Common myeloid progenitor, CD34-positive (primary cell): ENCODE measurements at regions not wholly inside any gene's neighbourhood (a gene's known extent, or its start where the extent isn't known, plus 50 kb on each side); places are given as distances from the start of the nearest gene placed in this dataset.
A peak's percentile ranks its signal among the peaks of the same experiment; 100 is the strongest.
"Not testable (repeated sequence)": the region's sequence is repeated elsewhere in the genome, so short reads cannot be mapped to it uniquely, and the experiment has no call there.

Experiments
- CTCF ChIA-PET: fragments of 350-600 bp; sonication (Branson Sonifier 250); formaldehyde crosslinking; loops from one replicate; lab custom pipeline; 2021; ENCODE audit warnings: antibody characterized with exemption; lab: Charles Lee
- POLR2A ChIA-PET: fragments of 350-600 bp; sonication (Branson Sonifier 250); formaldehyde crosslinking; loops from one replicate; lab custom pipeline; 2021; ENCODE audit warnings: antibody characterized with exemption; lab: Charles Lee
- DNase-seq, 3 donors: peaks; one replicate each; pipeline versions ENCODE4 v3.0.0 to v3.0.0-alpha.2; 2013
- H3K27ac ChIP-seq, 2 experiments: 1 replicate in 1 of 2; 2 replicates in 1 of 2; pipeline ENCODE4 v1.7.0; 2013; ENCODE audit warnings: inconsistent platforms in 2 of 2, low read length in 2 of 2, mild to moderate bottlenecking in 2 of 2, low read depth in 1 of 2, moderate library complexity in 1 of 2; ENCODE audit not compliant: severe bottlenecking in 2 of 2, insufficient read depth in 1 of 2, poor library complexity in 1 of 2
- H3K27me3 ChIP-seq, 5 experiments: replicated peaks in 2 of 5; 1 replicate in 3 of 5; 2 replicates in 2 of 5; pipeline versions ENCODE4 v1.6.1 to v1.7.0; 2013; ENCODE audit warnings: low read length in 4 of 5, mild to moderate bottlenecking in 2 of 5, moderate library complexity in 2 of 5, inconsistent platforms in 1 of 5; ENCODE audit not compliant: insufficient read depth in 5 of 5, control insufficient read depth in 4 of 5
- H3K36me3 ChIP-seq, 4 experiments: 1 replicate in 2 of 4; 2 replicates in 2 of 4; pipeline versions ENCODE4 v1.6.1 to v1.7.0; 2013; ENCODE audit warnings: low read length in 3 of 4, control low read depth in 1 of 4, mild to moderate bottlenecking in 1 of 4; ENCODE audit not compliant: control insufficient read depth in 4 of 4, insufficient read depth in 4 of 4
- H3K4me1 ChIP-seq, 4 experiments: 1 replicate in 3 of 4; 2 replicates in 1 of 4; pipeline versions ENCODE4 v1.6.1 to v1.7.1; 2013; ENCODE audit warnings: low read length in 3 of 4, mild to moderate bottlenecking in 3 of 4, control low read depth in 1 of 4, inconsistent platforms in 1 of 4, moderate library complexity in 1 of 4; ENCODE audit not compliant: control insufficient read depth in 4 of 4, insufficient read depth in 4 of 4; ENCODE audit errors: control extremely low read depth in 1 of 4
- H3K4me3 ChIP-seq, 7 experiments: 1 replicate in 4 of 7; 2 replicates in 3 of 7; pipeline versions ENCODE4 v1.5.1 to v1.7.0; 2013; ENCODE audit warnings: mild to moderate bottlenecking in 7 of 7, low read length in 6 of 7, moderate library complexity in 6 of 7, inconsistent platforms in 2 of 7, low read depth in 2 of 7, control low read depth in 1 of 7; ENCODE audit not compliant: insufficient read depth in 4 of 7, control insufficient read depth in 1 of 7; ENCODE audit errors: extremely low read depth in 1 of 7
- H3K9me3 ChIP-seq, 5 experiments: 1 replicate in 4 of 5; 2 replicates in 1 of 5; pipeline versions ENCODE4 v1.6.1 to v1.7.1; 2013; ENCODE audit warnings: low read length in 4 of 5, mild to moderate bottlenecking in 2 of 5, inconsistent platforms in 1 of 5, low read depth in 1 of 5, moderate library complexity in 1 of 5; ENCODE audit not compliant: control insufficient read depth in 4 of 5, insufficient read depth in 2 of 5; ENCODE audit errors: control extremely low read depth in 1 of 5
- WGBS: methylation state at CpG from one replicate; pipeline ENCODE4 v1.1.5; 2013; ENCODE audit not compliant: insufficient coverage; 5-methylcytosine and 5-hydroxymethylcytosine counted together

DNA sequence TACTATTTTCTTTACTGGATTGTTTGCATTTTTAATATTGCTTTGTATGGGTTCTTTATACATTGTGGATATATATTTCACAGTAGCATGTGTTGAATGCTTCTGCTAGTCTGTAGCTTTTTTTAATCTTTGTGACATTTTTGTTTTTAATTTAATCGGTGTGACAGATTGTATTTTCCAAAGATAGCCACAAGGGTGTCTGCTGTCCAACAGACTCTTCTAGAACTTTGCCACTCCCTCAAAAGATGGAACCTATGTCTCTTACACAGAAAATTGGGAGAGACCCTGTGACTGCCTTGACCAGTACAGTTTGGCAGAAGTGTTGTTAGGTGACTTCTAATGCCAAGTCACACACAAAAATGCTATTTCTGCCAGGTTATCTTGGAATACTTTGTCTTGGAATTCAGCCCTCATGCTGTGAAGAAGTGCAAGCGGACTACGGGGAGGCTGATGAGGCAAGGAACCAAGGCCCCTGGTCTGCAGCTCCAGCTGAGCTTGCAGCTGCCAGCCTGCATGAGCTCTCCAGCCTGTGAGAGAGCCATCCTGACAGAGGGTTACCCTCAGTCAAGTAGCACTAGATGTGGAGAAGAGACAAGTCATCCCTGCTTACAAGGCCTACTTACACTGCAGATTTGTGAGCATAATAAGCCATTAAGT, 110.8 kb downstream of the TDRD15 start:
- CTCF ChIA-PET, result no interaction called here
- Histone ChIP-seq H3K4me3 (no peak overlapping the region), H3K4me1 (peaks cover 0 to 10% (median 1%) of the 10 kb centered on the region in 4 experiments), H3K9me3 (no peaks in the 10 kb centered on the region), H3K27me3 (no peaks in the 10 kb centered on the region), H3K27ac (no peak overlapping the region), H3K36me3 (no peaks in the 10 kb centered on the region)
- no peak for DNase-seq
- 100% methylated on average over 3 of the region's 3 CpGs for WGBS
- POLR2A ChIA-PET, result no interaction called here

DNA sequence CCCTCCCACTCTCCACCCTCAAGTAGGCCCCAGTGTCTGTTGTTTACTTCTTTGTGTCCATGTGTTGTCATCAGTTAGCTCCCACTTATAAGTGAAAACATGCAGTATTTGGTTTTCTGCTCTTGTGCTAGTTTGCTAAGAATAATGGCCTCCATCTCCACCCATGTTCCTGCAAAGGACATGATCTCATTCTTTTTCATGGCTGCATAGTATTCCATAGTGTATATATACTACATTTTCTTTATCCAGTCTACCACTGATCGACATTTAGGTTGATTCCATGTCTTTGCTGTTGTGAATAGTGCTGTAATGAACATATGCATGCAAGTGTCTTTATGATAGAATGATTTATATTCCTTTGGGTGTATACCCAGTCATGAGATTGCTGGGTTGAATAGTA, 116.0 kb downstream of the TDRD15 start:
- H3K4me3 ChIP-seq, H3K4me1 ChIP-seq, H3K36me3 ChIP-seq, DNase-seq, POLR2A ChIA-PET, CTCF ChIA-PET, H3K9me3 ChIP-seq, H3K27me3 ChIP-seq, H3K27ac ChIP-seq: not testable (repeated sequence)
- WGBS, result no CpG with 5 or more reads among the region's 1 CpG

DNA sequence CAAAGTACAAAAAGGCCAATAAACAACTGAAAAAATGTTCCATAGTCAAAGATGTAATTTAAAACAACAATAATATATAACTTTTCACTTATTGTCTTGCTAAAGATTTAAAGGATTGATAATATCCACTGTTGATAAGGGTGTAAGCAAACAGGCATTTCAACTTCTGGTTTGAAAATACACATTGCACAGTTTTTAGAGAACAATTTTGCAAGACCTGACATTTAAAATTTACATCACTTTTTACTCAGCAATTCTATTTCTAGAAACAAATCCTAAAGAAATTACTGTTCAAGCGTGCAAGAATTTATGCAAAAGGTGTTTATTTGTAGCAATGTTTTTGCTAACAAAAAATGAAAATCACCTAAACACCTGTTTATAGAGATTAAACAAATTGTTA, 120.4 kb downstream of the TDRD15 start:
- Histone ChIP-seq H3K4me1 (no peaks in the 10 kb centered on the region), H3K4me3 (no peak overlapping the region), H3K36me3 (no peaks in the 10 kb centered on the region), H3K27me3 (no peaks in the 10 kb centered on the region), H3K9me3 (no peaks in the 10 kb centered on the region), H3K27ac (no peak overlapping the region)
- ChIA-PET CTCF (no interaction called here), POLR2A (no interaction called here)
- no peak for DNase-seq
- WGBS, result no CpG with 5 or more reads among the region's 1 CpG

DNA sequence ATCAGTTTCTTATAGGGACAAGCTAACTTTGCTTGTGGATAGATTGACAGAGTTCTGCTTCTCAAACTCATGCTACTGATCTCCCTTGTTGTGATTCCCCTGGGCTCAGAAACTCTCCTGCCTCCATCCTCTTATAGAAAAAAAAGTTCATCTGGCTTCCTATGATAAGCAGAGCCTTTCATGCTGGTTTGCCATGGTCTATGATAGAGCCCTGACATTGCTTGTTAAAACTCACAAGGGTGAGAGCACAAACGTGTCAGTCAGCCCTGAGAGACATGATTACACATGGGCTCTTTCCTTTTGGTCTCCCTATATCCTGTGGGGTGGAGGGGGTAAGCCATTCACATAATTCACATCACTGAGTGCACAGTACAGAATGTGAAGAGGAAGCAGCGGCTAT, 121.8 kb downstream of the TDRD15 start:
- Histone ChIP-seq H3K4me3 (no peak overlapping the region), H3K36me3 (no peaks in the 10 kb centered on the region), H3K27ac (no peak overlapping the region), H3K27me3 (no peaks in the 10 kb centered on the region), H3K4me1 (no peaks in the 10 kb centered on the region), H3K9me3 (no peaks in the 10 kb centered on the region)
- 100% methylated on average over 1 of the region's 2 CpGs for WGBS
- ChIA-PET POLR2A (no interaction called here), CTCF (no interaction called here)
- peak in 2 of 3 donors; percentile 14 to 42 for DNase-seq

DNA sequence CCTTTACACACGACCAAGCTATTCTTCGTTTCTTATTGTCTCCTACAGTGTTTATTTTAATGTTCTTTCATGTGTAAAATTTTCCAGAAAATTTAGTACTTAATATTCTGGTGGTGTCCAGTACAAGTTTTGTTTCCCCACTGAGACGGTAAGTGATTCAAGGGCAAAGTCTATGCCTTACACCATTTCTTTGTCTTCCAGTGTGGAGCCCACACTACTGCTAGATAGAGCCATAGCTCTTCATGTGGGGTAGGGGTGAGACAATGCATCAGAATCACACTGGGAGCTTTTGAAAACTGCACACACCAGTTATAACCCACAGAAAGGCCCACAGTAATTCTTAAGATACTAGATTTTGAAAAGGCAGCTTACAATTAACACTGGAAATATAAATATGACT, 125.6 kb downstream of the TDRD15 start:
- Histone ChIP-seq H3K36me3 (no peaks in the 10 kb centered on the region), H3K27ac (no peak overlapping the region), H3K4me1 (no peaks in the 10 kb centered on the region), H3K9me3 (no peaks in the 10 kb centered on the region), H3K4me3 (no peak overlapping the region), H3K27me3 (no peaks in the 10 kb centered on the region)
- CTCF ChIA-PET, result no interaction called here
- POLR2A ChIA-PET, result no interaction called here
- no peak for DNase-seq
- 100% methylated on average over 1 of the region's 3 CpGs for WGBS

DNA sequence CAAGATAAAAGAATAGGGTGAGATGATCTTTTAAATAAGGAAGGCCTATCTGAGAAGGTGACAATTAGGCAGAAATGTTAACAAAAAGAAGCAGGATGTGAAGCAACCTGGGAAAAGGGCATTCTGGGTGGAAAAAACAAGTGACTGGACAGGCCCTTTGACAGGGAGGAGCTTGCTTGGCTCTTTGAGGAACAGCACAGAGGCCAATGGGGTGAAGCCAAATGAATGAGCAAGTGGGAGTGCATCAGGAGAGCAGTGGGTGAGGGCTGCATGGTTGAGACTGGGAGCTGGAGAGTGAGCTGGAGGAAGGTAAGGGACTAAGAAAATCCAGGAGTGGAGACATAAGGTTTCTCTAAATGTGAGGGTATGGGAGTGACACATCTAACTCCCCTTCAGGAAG, 126.9 kb downstream of the TDRD15 start:
- Histone ChIP-seq H3K4me3 (no peak overlapping the region), H3K27me3 (no peaks in the 10 kb centered on the region), H3K4me1 (peaks cover 0 to 3% (median 1%) of the 10 kb centered on the region in 4 experiments), H3K27ac (no peak overlapping the region), H3K9me3 (no peaks in the 10 kb centered on the region), H3K36me3 (no peaks in the 10 kb centered on the region)
- POLR2A ChIA-PET, result no interaction called here
- DNase-seq, result no peak
- CTCF ChIA-PET, result no interaction called here

DNA sequence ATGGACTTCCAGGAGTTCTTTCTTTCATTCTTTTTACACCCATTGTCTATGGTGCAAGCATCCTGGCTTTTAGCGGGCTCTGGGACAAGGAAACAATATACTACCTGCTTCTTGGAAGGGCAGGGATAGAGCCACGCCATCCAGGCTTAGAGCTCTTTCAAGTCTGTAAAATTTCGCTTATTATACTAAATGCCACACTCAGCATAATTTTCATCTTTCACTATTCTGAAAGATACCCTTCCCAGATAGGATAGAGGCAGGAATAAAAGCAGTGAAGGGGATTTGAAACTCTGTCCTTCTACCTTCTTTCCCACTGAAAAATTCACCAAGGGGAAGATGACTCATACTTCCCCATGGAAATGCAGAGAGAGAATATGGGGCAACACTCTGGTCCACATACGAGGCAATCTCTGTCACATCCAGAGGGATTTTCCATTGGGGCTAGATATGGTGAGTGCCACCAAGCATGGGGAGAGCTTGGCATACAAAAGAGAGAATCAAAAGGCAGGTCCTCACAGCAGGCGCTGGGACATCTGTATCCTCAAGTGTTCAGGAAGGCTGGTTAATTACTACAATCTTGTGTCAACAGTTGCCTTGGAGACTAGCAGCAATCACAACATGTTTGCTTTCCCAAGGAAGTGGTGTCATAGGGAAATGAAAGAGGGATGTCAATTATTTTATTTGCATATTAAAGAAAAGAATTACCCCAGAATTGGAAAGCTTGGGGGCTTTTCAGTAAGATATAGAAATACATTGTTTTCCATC, 127.6 kb downstream of the TDRD15 start:
- peaks cover 0 to 10% (median 8%) of the 10 kb centered on the region in 4 experiments for H3K4me1 ChIP-seq
- 100% methylated on average over 5 of the region's 5 CpGs for WGBS
- no peaks in the 10 kb centered on the region for H3K36me3 ChIP-seq
- ChIA-PET CTCF (no interaction called here), POLR2A (no interaction called here)
- H3K27me3 ChIP-seq, result no peaks in the 10 kb centered on the region
- no peak overlapping the region for H3K27ac ChIP-seq
- H3K4me3 ChIP-seq, result no peak overlapping the region
- no peaks in the 10 kb centered on the region for H3K9me3 ChIP-seq
- peak in 2 of 3 donors; percentile 47 to 65 for DNase-seq
